ENCODE measurements at regions not wholly inside any gene's neighbourhood (a gene's known extent, or its start where the extent isn't known, plus 50 kb on each side); places are given as distances from the start of the nearest gene placed in this dataset.

- POLR2A ChIA-PET: no interaction called here
- DNase-seq (no peak), ATAC-seq (ENCODE audit: low read depth) (no peak)
- CTCF ChIA-PET: no interaction called here
- Mint-ChIP-seq H3K27ac (no peak overlapping the region), H3K9me3 (peaks cover 7% of the 10 kb centered on the region), H3K4me3 (no peak overlapping the region), H3K36me3 (ENCODE audit: low read depth) (no peaks in the 10 kb centered on the region), H3K4me1 (no peaks in the 10 kb centered on the region), H3K27me3 (peaks cover 11% of the 10 kb centered on the region)
- no peak for TF ChIP-seq CTCF (IDR thresholded peaks at IDR 0.05)
- intact Hi-C loops (cut with micrococcal nuclease): no loop called here
Measured at GRCh38 chr2:221336967-221337366, 235.1 kb downstream of the EPHA4 start.

GRCh38 chr2:221337957-221338685 is 234.0 kb downstream of the EPHA4 start:
- ChIA-PET CTCF (no interaction called here), POLR2A (no interaction called here)
- TF ChIP-seq CTCF (IDR thresholded peaks at IDR 0.05): no peak
- H3K36me3 Mint-ChIP-seq (ENCODE audit: low read depth): no peaks in the 10 kb centered on the region
- no peaks in the 10 kb centered on the region for H3K4me1 Mint-ChIP-seq
- no peak overlapping the region for H3K27ac Mint-ChIP-seq
- intact Hi-C loops (cut with micrococcal nuclease): no loop called here
- peaks cover 11% of the 10 kb centered on the region for H3K27me3 Mint-ChIP-seq
- DNase-seq (no peak), ATAC-seq (ENCODE audit: low read depth) (no peak)
- no peaks in the 10 kb centered on the region for H3K9me3 Mint-ChIP-seq
- no peak overlapping the region for H3K4me3 Mint-ChIP-seq

GRCh38 chr2:221342388-221342787 is 229.7 kb downstream of the EPHA4 start:
- no peak overlapping the region for H3K27ac Mint-ChIP-seq

GRCh38 chr2:221343524-221343923 is 228.6 kb downstream of the EPHA4 start:
- Mint-ChIP-seq H3K27me3 (peaks cover 4% of the 10 kb centered on the region), H3K4me3 (no peak overlapping the region), H3K9me3 (no peaks in the 10 kb centered on the region), H3K27ac (no peak overlapping the region), H3K4me1 (no peaks in the 10 kb centered on the region), H3K36me3 (ENCODE audit: low read depth) (no peaks in the 10 kb centered on the region)
- intact Hi-C loops (cut with micrococcal nuclease): no loop called here
- ATAC-seq (ENCODE audit: low read depth) (no peak), DNase-seq (no peak)
- CTCF ChIA-PET: no interaction called here
- POLR2A ChIA-PET: no interaction called here
- no peak for TF ChIP-seq CTCF (IDR thresholded peaks at IDR 0.05)

More at GRCh38 chr2:221342388-221342787, 229.7 kb downstream of the EPHA4 start:
- POLR2A ChIA-PET: no interaction called here
- no peak for DNase-seq
- no peak for TF ChIP-seq CTCF (IDR thresholded peaks at IDR 0.05)
- Mint-ChIP-seq H3K36me3 (ENCODE audit: low read depth) (no peaks in the 10 kb centered on the region), H3K4me1 (no peaks in the 10 kb centered on the region), H3K27me3 (peaks cover 4% of the 10 kb centered on the region), H3K9me3 (no peaks in the 10 kb centered on the region), H3K4me3 (no peak overlapping the region)
- no peak for ATAC-seq (ENCODE audit: low read depth)
- CTCF ChIA-PET: no interaction called here
- intact Hi-C loops (cut with micrococcal nuclease): no loop called here

- DNase-seq (no peak), ATAC-seq (ENCODE audit: low read depth) (no peak)
- Mint-ChIP-seq H3K36me3 (ENCODE audit: low read depth) (no peaks in the 10 kb centered on the region), H3K4me1 (no peaks in the 10 kb centered on the region), H3K9me3 (no peaks in the 10 kb centered on the region), H3K27ac (no peak overlapping the region), H3K4me3 (no peak overlapping the region), H3K27me3 (peaks cover 8% of the 10 kb centered on the region)
- ChIA-PET POLR2A (no interaction called here), CTCF (interaction anchor here (1.2 kb wide), 1 partner anchor 9 kb away, joined by 4 read pairs; no protein-coding TSS in a partner anchor)
- intact Hi-C loops (cut with micrococcal nuclease): no loop called here
- TF ChIP-seq CTCF (IDR thresholded peaks at IDR 0.05): no peak
Measured at GRCh38 chr2:221345516-221345915, 226.6 kb downstream of the EPHA4 start.
